OCI-LY3 (cell line): ENCODE measurements at regions not wholly inside any gene's neighbourhood (a gene's known extent, or its start where the extent isn't known, plus 50 kb on each side); places are given as distances from the start of the nearest gene placed in this dataset.

Source experiments
- CTCF ChIP-seq: fragments of 200-600, 300-600 bp; sonication (generic); IDR thresholded peaks from 2 replicates; pipeline ENCODE4 v1.5.1; 2014; ENCODE audit warnings: antibody characterized with exemption, low read length, low read depth
- EZH2phosphoT487 ChIP-seq: fragments of 200-600 bp; shearing (Covaris generic); IDR thresholded peaks from 2 replicates; pipeline ENCODE4 v1.6.1; 2018; ENCODE audit warnings: antibody characterized with exemption, mixed run types, low read depth

- TF ChIP-seq CTCF: no peak
- TF ChIP-seq EZH2phosphoT487: no peak
Observed at GRCh38 chr1:59066236-59066635, 230.7 kb upstream of the FGGY start.
